D721Med (cell line): ENCODE measurements at regions not wholly inside any gene's neighbourhood (a gene's known extent, or its start where the extent isn't known, plus 50 kb on each side); places are given as distances from the start of the nearest gene placed in this dataset.

Source experiments
- DNase-seq: peaks from one replicate; pipeline ENCODE4 v3.0.0; 2011; ENCODE audit warnings: low spot score; ENCODE audit not compliant: insufficient read length
- FAIRE-seq: peaks from 2 replicates; lab custom pipeline; 2011; peaks lifted over from hg19 to GRCh38; lab: Jason Lieb, UNC
- CTCF ChIP-seq: IDR thresholded peaks from 2 replicates; pipeline ENCODE4 v1.5.1; 2012; ENCODE audit warnings: mild to moderate bottlenecking, control low read depth; ENCODE audit not compliant: insufficient read depth; ENCODE audit errors: missing control alignments

- no peak for TF ChIP-seq CTCF
- no peak for FAIRE-seq
- no peak for DNase-seq
These were observed 50.2 kb upstream of the CDK1 start for GRCh38 chr10:60728056-60728455.

DNA sequence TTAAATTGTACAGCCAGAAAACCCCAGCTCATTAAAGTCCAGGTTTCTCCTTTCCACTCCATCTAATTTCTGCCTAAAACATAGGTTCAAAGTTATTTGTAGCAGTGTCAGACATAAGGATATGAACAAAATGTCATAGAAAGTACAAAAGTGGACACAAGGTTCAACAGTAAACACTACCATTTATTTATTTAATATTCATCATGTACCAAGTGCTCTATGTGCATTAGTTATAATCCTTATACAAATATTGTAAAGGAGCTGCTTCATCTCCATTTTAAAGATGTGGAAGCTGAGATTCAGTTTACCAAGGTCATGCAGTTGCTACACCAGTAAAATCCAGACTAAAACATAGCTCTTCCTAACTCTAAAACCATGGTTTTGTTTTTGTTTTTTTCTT lies 52.0 kb upstream of the CDK1 start:
- FAIRE-seq, result no peak

GRCh38 chr10:60722623-60723022 lies 55.7 kb upstream of the CDK1 start:
- DNase-seq (no peak), FAIRE-seq (no peak)
- TF ChIP-seq CTCF, result no peak

More for the DNA sequence above, 52.0 kb upstream of the CDK1 start:
- no peak for TF ChIP-seq CTCF
- no peak for DNase-seq

- DNase-seq, result no peak
- TF ChIP-seq CTCF, result no peak
- no peak for FAIRE-seq
These were observed 58.6 kb upstream of the CDK1 start for GRCh38 chr10:60719721-60720120.

GRCh38 chr10:60718886-60719285 lies 59.4 kb upstream of the CDK1 start:
- FAIRE-seq (no peak), DNase-seq (no peak)
- TF ChIP-seq CTCF, result no peak

GRCh38 chr10:60717852-60718251 lies 60.4 kb upstream of the CDK1 start:
- no peak for TF ChIP-seq CTCF
- no peak for DNase-seq
- FAIRE-seq, result peak; percentile 58

DNA sequence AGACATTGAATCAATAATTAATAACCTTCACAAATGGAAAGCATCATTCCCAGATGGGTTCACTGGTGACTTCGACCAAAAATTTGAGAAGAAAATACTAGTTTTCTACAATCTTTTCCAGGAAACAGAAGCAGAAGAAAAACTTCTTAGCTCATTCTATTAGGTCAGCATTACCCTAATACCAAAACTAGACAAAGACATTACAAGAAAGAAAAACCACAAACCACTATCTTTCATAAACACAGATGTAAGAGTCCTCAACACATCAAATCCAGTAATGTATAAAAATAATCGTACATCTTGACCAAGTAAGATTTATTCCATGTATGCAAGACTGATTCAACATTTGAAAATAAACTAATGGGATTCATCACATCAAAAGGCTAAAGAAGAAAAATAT lies 64.0 kb upstream of the CDK1 start:
- TF ChIP-seq CTCF, result no peak
- DNase-seq (no peak), FAIRE-seq (no peak)
